SHP77 treated with DMSO at 0.1 percent for 48 hours (cell line): ENCODE measurements at regions not wholly inside any gene's neighbourhood (a gene's known extent, or its start where the extent isn't known, plus 50 kb on each side); places are given as distances from the start of the nearest gene placed in this dataset.
"Not testable (repeated sequence)": the region's sequence is repeated elsewhere in the genome, so short reads cannot be mapped to it uniquely, and the experiment has no call there.

Source experiments
- DNase-seq: peaks from one replicate; lab custom pipeline; 2025; lab: John Stamatoyannopoulos, UW

DNA sequence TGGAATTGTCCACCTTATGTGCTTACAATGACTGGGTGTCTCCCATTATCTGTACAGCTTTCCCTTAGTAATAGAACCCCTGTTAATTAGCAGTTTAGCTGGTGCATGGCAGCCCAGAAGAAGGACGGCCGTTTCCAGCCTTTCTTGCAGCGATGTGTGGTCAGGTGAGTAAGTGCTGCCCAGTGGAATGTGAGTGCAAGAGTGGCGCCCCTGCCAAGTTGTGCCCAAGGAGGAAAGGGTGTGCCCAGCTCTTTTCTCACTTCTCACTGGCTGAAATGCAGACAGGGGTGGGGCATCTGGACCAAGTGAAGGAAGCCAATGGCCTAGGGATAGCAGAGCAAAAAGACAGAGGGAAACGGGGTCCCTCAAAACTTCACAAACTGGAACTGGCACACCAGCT, 296.8 kb downstream of the PREX1 start:
- DNase-seq: no peak

DNA sequence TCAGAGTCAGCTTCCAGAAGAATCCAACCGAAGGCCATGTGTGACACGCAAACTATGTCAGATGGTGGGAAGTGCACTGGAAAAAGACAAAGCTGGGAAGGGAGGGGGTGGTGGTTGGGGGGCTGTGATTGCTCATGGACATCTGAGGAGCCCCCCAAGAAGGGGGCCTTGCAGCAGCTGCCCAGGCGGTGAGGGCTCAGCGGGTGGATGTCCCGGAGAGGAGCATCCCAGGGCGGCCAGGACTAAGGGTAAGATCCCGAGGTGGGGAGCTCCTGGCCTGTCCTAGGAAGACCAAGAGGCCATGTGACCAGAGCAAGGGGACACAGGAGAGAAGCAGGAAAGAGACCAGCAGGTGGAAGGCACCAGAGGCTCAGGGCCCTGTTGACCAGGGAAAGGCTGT, 299.5 kb downstream of the PREX1 start:
- DNase-seq: no peak

DNA sequence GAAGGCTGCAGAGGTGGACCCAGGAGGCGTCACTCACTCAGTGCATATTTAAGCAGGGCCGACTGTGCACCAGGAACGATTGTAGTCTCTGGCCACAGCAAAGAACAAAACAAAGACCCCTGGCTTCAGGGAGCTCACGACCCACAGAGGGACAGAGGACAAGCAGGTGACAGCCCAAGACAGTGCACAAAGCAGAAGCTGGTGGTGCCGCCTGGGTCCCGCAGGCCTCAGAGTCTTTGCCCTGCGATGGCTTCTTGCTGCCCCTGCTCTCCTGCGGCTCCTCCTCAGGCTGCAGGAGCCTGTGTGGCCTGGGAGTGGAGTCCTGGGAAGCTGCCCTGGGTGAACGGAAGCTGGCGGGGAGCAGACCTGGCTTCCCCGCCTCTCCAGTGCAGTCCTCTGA, 300.0 kb downstream of the PREX1 start:
- no peak for DNase-seq

DNA sequence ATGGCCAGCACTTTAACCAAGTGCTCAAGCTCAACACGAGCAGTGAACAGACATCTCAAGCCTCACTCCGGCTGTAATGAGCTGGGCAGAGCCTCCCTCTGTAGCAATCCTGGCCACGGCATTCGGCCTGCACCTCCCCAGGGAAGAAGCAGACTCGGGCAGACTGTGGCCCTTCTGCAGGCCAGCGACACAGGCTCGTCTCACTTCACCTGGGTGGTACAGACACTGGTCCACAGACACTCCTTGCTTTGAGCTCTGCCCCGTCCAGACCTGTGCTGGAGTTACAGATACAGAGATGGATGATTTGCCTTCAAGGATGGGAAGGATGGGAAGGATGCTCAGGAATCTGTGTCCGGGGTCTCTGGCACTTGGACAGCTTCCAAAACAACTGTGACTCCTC, 300.9 kb downstream of the PREX1 start:
- DNase-seq: no peak

DNA sequence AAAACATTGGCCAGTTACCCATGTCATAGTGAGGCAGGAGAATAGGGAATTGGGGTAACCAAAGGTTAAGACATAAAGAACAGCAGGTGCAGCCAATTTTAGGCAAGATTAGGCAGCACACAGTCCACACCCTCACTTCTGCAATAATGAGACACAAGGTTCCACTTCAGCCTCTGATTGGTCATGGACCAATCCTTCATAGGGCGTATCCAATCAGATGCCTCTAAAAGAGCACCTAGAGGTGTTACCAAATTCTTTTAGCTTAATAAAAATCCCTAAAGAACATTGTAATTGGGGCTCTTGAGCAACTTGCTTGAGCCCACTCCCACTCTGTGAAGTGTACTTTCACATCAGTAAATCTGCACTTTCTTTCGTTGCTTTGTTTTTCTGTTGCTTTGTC, 302.4 kb downstream of the PREX1 start:
- no peak for DNase-seq

DNA sequence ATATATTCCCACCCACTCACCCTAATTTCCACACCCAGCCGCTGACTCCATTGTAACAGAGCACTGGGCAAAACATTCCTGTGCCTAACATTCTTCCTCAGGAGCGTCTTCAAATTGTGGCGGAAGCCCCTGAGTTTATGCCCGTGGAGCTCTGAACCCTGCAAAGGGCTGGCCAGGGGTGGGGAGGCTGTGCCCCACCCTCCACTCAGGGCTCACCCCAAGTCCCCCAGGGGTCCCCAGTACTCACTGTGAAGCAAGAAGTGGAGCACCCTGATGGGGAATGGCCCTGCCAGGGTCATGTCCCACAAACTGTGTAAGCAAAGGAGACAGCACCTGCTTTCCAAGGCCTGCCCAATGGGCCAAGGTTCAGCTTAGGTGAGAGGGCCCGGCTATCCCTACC, 303.2 kb downstream of the PREX1 start:
- DNase-seq: no peak

DNA sequence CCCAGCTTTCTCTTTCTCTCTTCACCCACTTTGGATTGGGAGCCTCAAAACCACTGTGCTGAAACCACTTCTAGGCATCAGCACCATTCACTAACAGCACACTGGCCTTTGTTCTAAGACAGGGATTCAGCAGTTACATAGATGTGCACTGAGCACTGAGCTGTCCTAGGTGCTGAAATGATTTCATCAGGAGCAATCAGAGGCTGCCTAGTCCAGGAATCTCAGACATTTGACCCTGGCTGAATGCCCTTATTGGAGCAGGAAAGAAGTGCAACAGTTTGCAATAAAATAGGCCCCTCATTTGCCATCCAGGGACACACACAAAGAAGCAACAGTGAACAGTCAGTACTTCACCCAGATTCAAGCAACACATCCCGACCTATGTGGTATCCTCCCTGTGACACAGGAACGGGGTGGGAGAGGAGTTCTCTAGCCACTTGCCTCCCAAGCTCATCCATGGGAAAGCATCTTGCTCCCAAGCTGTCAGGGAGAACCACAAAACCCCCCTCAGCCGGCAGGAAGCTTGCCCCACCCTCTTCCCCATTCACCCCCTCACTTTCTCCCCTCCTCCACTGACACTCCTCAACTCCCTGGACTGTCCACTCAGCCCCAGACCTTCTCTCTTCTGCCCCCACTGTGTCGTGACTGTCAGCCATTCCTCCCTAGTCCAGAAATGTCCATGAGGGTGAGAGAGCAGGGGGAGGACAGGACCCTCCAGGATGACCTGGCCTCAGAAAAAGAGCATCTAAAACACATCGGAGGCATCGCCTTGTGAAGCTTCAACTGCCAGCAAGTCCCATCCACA, 304.4 kb downstream of the PREX1 start:
- DNase-seq: no peak

DNA sequence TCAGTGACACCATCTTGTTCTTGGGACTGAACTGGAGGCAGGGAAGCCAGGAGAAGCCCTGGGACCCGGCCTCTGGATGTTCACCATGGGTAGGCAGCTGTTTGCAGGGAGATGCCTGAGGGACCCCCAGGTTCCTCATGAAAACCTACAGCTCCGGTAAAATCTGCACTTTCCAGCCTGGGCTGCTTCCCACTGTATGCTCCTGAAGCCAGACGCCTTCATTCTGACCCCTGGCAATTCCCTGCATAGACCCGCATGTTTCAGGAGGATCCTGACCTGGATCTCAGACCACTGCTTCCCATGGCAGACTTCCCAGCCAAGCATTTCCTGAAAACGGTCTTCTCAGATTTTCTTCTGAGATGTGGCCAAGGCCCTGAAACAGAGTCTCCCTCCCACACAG, 306.7 kb downstream of the PREX1 start:
- no peak for DNase-seq

DNA sequence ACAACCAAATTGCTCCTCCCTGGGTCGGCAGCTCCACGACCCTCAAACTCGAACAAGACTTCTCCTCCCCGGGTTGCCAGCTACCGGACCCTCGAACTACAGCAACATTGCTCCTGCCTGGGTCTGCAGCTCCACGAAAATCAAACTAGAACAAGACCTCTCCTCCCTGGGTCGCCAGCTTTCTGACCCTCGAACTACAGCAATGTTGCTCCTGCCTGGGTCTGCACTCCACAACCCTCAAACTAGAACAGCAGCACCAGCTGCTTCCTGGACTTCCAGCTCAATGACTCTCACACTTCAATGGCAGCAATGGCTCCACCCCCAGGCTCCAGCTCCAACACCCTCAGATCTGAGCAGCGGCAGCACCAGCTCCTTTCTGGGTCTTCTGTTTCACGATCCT, 311.6 kb downstream of the PREX1 start:
- DNase-seq: peak; percentile 1

DNA sequence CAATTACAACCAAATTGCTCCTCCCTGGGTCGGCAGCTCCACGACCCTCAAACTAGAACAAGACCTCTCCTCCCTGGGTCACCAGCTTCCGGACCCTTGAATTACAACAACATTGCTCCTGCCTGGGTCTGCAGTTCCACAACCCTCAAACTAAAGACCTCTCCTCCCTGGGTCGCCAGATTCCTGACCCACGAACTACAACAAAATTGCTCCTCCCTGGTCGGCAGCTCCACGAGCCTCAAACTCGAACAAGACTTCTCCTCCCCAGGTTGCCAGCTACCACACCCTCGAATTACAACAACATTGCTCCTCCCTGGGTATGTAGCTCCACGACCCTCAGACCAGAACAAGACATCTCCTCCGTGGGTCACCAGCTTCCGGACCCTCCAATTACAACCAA, 313.2 kb downstream of the PREX1 start:
- DNase-seq: not testable (repeated sequence)

DNA sequence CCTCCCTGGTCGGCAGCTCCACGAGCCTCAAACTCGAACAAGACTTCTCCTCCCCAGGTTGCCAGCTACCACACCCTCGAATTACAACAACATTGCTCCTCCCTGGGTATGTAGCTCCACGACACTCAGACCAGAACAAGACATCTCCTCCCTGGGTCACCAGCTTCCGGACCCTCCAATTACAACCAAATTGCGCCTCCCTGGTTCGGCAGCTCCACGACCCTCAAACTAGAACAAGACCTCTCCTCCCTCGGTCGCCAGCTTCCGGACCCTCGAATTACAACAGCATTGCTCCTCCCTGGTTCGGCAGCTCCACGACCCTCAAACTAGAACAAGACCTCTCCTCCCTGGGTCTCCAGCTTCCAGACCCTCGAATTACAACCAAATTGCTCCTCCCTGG, 315.3 kb downstream of the PREX1 start:
- DNase-seq: not testable (repeated sequence)

DNA sequence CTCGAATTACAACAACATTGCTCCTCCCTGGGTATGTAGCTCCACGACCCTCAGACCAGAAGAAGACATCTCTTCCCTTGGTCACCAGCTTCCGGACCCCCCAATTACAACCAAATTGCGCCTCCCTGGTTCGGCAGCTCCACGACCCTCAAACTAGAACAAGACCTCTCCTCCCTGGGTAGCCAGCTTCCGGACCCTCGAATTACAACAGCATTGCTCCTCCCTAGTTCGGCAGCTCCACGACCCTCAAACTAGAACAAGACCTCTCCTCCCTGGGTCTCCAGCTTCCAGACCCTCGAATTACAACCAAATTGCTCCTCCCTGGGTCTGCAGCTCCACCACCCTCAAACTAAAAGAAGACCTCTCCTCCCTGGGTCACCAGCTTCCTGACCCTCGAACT, 322.7 kb downstream of the PREX1 start:
- not testable (repeated sequence) for DNase-seq

DNA sequence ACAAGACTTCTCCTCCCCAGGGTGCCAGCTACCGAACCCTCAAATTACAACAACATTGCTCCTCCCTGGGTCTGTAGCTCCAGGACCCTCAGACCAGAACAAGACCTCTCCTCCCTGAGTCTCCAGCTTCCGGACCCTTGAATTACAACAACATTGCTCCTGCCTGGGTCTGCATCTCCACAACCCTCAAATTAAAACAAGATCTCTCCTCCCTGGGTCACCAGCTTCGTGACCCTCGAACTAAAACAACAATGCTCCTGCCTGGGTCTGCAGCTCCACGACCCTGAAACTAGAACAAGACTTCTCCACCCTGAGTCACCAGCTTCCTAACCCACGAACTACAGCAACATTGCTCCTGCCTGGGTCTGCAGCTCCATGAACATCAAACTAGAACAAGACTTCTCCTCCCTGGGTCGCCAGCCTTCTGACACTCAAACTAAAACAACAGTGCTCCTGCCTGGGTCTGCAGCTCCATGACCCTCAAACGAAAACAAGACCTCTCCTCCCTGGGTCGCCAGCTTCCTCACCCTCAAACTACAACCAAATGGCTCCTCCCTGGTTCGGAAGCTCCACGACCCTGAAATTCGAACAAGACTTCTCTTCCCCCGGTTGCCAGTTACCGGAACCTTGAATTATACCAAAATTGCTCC, 324.5 kb downstream of the PREX1 start:
- no peak for DNase-seq

DNA sequence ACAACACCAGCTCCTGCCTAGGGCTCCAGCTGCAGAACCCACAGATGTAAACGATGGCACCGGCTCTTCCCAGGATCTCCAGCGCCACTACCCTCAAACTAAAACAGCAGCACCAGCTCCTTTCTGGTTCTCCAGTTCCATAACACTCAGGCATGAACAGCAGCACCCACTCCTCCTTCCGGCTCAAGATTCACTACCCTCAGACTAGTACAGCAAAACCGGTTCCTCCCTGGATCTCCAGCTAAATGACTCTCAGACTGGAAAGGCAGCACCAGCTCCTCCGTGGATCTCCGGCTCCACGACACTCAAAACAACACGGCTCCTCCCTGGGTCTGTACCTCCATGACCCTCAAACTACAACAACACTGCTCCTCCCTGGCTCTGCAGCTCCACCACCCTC, 325.0 kb downstream of the PREX1 start:
- DNase-seq: no peak

DNA sequence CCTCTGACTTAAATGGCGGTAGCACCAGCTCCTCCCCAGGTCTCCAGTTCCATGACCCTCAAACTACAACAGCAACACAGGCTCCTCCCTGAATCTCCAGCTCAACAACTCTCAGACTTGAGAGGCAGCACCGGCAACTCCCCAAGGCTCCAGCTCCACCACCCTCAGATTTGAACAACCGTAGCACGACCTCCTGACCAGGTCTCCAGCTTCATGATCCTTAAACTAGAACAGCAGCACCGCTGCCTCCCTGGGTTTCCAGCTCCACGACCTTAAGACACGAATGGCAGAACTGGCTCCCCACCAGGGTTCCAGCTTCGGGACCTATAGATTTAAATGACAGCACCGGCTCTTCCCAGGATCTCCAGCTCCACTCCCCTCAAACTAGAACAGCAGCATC, 325.8 kb downstream of the PREX1 start:
- DNase-seq: no peak

DNA sequence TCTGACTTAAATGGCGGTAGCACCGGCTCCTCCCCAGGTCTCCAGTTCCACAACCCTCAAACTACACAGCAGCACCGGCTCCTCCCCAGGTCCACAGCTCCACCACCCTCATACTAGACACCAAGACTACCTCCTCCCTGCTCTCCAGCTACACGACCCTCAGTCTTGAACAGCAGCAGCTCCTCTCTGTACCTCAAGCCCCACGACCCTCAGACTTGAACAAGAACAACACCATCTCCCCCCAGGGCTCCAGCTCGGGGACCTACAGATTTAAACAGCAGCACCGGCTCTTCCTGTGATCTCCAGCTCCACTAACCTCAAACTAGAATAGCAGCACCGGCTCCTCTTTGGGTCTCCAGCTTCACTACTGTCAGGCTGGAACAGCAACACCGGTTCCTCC, 326.9 kb downstream of the PREX1 start:
- not testable (repeated sequence) for DNase-seq

DNA sequence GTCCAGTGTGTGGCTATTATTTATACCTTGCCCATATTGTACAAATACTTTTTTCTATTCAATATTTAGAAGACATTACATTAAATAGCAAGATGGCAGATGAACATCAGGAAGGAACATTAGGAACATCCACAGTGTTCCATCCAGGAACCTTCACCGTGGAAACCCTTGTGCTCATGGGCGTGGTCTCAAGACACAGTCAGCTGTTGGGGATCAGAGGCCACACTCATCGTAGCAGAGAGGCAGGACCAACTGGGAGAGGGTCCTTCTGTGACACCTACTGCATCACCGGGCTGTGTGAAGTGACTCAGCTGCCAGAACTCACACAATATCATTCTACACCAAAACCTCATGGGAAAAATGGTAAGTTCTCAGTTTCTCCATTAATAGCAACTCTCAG, 328.9 kb downstream of the PREX1 start:
- DNase-seq: not testable (repeated sequence)

DNA sequence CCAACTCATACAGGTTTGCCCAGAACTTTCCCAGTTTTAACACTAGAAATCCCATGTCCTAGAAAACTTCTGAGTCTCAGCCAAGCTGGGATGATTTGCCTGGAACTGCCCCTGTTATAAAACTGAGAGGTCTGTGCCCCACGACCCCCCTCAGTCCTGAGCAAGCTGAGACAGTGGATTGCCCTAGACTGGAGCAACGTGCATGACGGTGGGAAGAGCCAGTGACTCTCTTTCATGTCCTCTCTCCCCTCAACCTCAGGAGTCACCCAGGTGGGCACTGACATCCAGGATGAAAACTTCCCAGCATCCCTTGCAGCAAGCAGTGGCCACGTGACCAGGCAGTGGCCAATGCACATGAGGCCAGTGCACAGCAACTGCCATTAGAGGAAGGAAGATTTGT, 329.7 kb downstream of the PREX1 start:
- DNase-seq: not testable (repeated sequence)

DNA sequence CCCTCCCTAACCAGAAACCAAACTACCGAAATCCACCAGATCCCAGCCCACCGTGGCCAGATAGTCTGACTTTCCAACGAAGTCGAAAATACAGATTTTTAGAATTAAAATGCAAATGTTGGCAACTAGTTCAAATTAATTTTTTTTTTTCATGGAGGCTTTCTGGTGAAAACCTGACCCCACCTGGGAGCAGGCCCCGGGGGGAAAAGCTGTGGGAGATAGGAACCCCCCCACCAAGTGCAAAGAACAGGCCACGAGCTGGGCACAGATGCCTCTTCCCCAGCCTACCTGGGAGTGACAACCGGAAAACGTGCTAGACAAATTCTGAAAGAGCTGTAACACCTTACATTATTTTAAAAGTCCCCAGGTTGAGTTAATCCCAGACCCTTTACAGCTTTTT, 333.8 kb downstream of the PREX1 start:
- no peak for DNase-seq

DNA sequence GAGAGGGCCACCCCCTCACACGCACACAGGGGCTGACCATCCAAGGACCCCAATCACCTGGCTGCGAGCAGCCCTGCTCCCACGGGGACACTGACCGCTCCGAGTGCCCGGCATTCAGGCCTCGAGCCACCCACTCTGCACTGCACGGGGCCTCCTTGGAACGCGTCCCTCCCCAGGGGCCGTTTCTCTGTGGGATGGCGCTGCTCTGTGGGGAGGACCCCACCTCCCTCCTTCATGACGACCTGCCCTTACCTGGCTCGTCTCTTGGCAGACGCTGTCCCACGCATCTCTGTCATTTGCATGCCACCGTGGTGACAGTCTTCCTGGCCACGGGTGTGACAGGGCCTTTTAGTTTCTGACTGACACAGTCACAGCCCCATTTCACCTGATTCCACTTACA, 334.5 kb downstream of the PREX1 start:
- DNase-seq: not testable (repeated sequence)

DNA sequence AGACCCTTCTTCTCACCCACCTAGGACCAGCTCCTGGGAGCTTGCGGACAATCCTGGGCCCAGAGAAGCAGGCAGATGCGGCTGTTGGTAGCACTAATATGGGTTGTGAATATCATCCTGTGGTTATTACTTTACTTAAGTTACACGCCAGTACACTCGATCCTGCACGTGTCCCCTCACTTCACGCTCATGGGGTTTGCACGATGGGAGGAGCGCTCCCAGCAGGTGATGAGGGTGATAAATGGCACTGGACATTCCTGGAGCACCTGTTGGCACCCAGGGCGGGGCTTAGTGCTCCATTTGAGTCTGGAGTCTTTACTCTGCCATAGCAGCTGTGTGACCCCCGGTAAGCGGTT, 335.1 kb downstream of the PREX1 start:
- DNase-seq: no peak

DNA sequence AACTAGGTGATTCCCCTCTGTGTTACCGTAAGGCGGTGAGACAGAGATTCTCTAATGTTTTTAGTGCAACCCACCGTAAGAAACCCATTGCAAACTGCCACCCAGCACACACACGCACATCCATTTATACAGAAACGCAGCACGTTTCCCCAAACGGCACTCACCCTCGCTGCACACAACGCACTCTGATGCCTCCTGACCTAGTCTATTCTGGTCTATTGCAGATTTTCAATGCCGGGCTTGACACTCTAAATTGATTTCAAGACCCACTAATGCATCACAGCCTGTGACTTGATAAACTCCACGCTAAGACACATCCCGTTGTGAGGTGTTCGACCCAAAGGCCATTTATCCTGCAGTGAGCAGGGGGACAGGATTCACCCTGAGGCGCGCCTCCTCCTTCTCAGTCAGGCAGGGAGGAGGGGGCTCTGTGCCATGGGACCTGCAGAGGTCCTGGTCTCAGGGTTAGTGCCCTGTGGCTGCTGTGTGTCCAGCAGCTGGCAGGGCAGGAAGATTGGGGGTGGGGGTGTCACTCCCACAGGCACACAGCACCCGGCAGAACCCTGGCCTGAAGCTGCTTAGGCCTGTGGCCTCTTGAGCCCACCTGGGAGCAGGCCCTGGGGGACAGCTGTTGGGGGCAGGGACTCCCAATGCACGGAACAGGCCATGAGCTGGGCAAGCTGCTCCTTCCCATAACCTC, 335.6 kb downstream of the PREX1 start:
- no peak for DNase-seq
